Upper lobe of left lung (tissue), 6 donors: ENCODE measurements at regions not wholly inside any gene's neighbourhood (a gene's known extent, or its start where the extent isn't known, plus 50 kb on each side); places are given as distances from the start of the nearest gene placed in this dataset.

Experiments used
- ATAC-seq, 2 donors: fragments of 200-7000 bp; cut with Tn5 transposase; one replicate each; pipeline ENCODE4 v1.9.1; 2022; ENCODE audit warnings: mild to moderate bottlenecking in 2 of 2, moderate library complexity in 2 of 2; ENCODE audit not compliant: low FRiP score in 2 of 2
- DNase-seq, 2 donors: peaks; one replicate each; pipeline ENCODE4 v3.0.0-alpha.2; 2019 to 2020
- H3K27ac ChIP-seq, 4 donors: fragments of 200-600 bp; sonication (generic); one replicate each; pipeline ENCODE4 v1.5.1; 2016 to 2019
- H3K27me3 ChIP-seq, 4 donors: fragments of 200-600 bp; sonication (generic); one replicate each; pipeline ENCODE4 v1.5.1; 2017 to 2019
- H3K36me3 ChIP-seq, 4 donors: fragments of 200-600 bp; sonication (generic); one replicate each; pipeline ENCODE4 v1.5.1; 2016 to 2019
- H3K4me1 ChIP-seq, 4 donors: fragments of 200-600 bp; sonication (generic); one replicate each; pipeline ENCODE4 v1.5.1; 2018 to 2019
- H3K4me3 ChIP-seq, 4 donors: fragments of 200-600 bp; sonication (generic); one replicate each; pipeline ENCODE4 v1.5.1; 2017 to 2019; ENCODE audit warnings: mild to moderate bottlenecking in 2 of 4, moderate library complexity in 1 of 4
- H3K9me3 ChIP-seq, 4 donors: fragments of 200-600 bp; sonication (generic); one replicate each; pipeline ENCODE4 v1.5.1; 2018 to 2019
- EP300 ChIP-seq, 4 donors: sonication (generic); formaldehyde crosslinking; IDR thresholded peaks; one replicate each; pipeline ENCODE4 v1.5.1; 2017; ENCODE audit warnings: antibody characterized with exemption in 4 of 4, control low read depth in 2 of 4
- POLR2A ChIP-seq, 4 donors: fragments of 450-650 bp; IDR thresholded peaks; one replicate each; pipeline ENCODE4 v1.5.1; 2016 to 2017; ENCODE audit warnings: antibody characterized with exemption in 4 of 4, mild to moderate bottlenecking in 2 of 4
- POLR2AphosphoS5 ChIP-seq, 2 donors: sonication (generic); formaldehyde crosslinking; IDR thresholded peaks; one replicate each; pipeline ENCODE4 v1.5.1; 2017; ENCODE audit warnings: antibody characterized with exemption in 2 of 2
- WGBS, 2 donors: methylation state at CpG; one replicate each; pipeline ENCODE4 v1.1.5; 2017 to 2018; 5-methylcytosine and 5-hydroxymethylcytosine counted together
- TF ChIP-seq, protein P1 (sequence below), 6 experiments: fragments of 450-650 bp in 4 of 6; fragments of 200-600 bp in 2 of 6; sonication (generic) in 2 of 6; IDR thresholded peaks; one replicate each; pipeline ENCODE4 v1.5.1; 2016 to 2019; ENCODE audit warnings: antibody characterized with exemption in 6 of 6
- donor health status: DM: no; HTN: no; CAD: no; lungs with moderate emphysema.
- donor health status: DM: no; HTN: yes; CAD: no; lungs with severe emphysema.

DNA sequence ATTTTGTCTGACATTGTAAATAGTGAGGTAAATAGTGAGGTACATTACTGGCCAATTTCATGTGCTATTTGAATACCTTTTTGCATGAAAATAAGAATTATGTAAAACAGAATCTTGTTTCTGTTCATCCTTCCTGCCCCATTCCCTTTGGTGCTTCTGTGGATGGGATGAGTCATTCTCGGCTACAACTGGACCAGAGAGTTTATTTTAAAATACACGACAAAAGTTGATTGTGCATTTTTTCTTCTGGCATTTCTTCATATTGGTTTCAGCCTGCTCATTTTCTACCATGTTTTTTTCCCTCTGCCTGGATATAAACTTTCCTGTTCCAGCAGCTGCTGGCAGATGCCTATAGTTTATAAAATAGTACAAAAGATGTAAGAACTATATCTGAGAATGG lies 107.5 kb downstream of the CYSLTR2 start:
- ATAC-seq (no peak), DNase-seq (no peak)
- no peak for TF ChIP-seq EP300 (IDR thresholded peaks at IDR 0.05)
- TF ChIP-seq POLR2A (IDR thresholded peaks at IDR 0.05): no peak
- no peak for TF ChIP-seq POLR2AphosphoS5 (IDR thresholded peaks at IDR 0.05)
- H3K4me1 ChIP-seq: no peaks in the 10 kb centered on the region
- H3K27ac ChIP-seq: no peak overlapping the region
- no peak overlapping the region for H3K4me3 ChIP-seq
- H3K27me3 ChIP-seq: no peaks in the 10 kb centered on the region
- no peaks in the 10 kb centered on the region for H3K36me3 ChIP-seq
- 86 to 91% methylated on average over 2 of the region's 2 CpGs for WGBS, 2 donors
- peaks cover 7 to 14% (median 9%) of the 10 kb centered on the region in 4 donors for H3K9me3 ChIP-seq

DNA sequence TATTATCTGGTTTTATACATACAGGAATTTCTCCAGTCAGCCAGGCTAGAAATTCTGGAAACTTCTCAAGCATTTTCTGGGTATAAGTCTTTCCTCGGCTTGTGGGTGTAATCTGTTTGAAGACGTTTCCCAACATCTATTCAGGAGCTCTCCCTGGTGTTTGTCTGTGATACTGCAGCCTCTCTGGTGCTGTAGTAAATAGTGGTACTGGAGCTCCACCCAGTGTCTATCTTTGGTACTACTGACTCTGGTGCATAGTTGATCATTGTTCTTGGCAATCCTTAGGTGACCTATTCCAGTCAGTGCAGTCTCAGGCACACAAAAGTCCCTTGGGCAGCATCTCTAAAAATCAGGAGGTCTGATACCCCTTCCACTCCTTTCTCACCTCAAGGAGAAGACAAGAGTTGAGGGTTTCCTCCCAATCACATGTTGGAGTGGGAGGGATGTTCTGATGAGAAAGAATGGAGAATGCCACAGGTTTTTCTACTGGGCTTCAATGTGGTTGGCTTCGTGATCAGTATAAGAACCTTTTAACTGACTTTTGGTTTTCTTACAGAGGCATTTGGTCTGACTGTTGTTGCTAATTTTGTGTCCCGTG lies 115.5 kb downstream of the CYSLTR2 start:
- Histone ChIP-seq H3K4me1 (peaks cover 0 to 6% (median 0%) of the 10 kb centered on the region in 4 donors), H3K27ac (no peak overlapping the region), H3K27me3 (no peaks in the 10 kb centered on the region), H3K4me3 (no peak overlapping the region), H3K36me3 (no peaks in the 10 kb centered on the region), H3K9me3 (peaks cover 7 to 14% (median 9%) of the 10 kb centered on the region in 4 donors)
- ATAC-seq (peak; percentile 99), DNase-seq (peak in 1 of 2 donors; percentile 85)
- TF ChIP-seq POLR2AphosphoS5 (IDR thresholded peaks at IDR 0.05): no peak
- peak in 1 of 4 donors; percentile 27 for TF ChIP-seq POLR2A (IDR thresholded peaks at IDR 0.05)
- TF ChIP-seq, protein P1, sequence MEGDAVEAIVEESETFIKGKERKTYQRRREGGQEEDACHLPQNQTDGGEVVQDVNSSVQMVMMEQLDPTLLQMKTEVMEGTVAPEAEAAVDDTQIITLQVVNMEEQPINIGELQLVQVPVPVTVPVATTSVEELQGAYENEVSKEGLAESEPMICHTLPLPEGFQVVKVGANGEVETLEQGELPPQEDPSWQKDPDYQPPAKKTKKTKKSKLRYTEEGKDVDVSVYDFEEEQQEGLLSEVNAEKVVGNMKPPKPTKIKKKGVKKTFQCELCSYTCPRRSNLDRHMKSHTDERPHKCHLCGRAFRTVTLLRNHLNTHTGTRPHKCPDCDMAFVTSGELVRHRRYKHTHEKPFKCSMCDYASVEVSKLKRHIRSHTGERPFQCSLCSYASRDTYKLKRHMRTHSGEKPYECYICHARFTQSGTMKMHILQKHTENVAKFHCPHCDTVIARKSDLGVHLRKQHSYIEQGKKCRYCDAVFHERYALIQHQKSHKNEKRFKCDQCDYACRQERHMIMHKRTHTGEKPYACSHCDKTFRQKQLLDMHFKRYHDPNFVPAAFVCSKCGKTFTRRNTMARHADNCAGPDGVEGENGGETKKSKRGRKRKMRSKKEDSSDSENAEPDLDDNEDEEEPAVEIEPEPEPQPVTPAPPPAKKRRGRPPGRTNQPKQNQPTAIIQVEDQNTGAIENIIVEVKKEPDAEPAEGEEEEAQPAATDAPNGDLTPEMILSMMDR (IDR thresholded peaks at IDR 0.05): peak; percentile 93 to 100 (median 99)
- WGBS, 2 donors: 40 to 43% methylated on average over 4 of the region's 4 CpGs

DNA sequence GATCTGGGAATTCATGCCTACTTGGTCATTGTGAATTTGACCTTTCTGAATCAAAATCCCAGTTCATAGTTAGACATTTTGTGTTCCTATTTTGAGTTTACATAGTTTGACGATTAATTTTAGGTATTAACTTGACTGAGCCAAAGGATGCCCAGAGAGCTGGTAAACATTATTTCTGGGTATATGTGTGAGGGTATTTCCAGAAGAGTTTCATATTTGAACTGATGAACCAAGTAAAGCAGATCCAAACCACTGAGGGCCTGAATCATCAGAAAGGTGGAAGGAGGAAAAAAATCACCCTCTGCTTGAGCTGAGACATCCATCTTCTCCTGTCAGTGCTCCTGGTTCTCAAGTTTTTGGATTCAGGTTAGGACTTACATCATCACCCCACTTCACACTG lies 116.6 kb downstream of the CYSLTR2 start:
- Histone ChIP-seq H3K4me1 (peaks cover 0 to 6% (median 0%) of the 10 kb centered on the region in 4 donors), H3K36me3 (no peaks in the 10 kb centered on the region), H3K27ac (no peak overlapping the region), H3K4me3 (no peak overlapping the region), H3K27me3 (no peaks in the 10 kb centered on the region), H3K9me3 (peaks cover 0 to 4% (median 3%) of the 10 kb centered on the region in 4 donors)
- ATAC-seq (no peak), DNase-seq (no peak)
- 91 to 100% methylated on average over 1 of the region's 1 CpG for WGBS, 2 donors
- no peak for TF ChIP-seq POLR2AphosphoS5 (IDR thresholded peaks at IDR 0.05)
- TF ChIP-seq, protein P1 (IDR thresholded peaks at IDR 0.05): no peak
- no peak for TF ChIP-seq EP300 (IDR thresholded peaks at IDR 0.05)
- no peak for TF ChIP-seq POLR2A (IDR thresholded peaks at IDR 0.05)

DNA sequence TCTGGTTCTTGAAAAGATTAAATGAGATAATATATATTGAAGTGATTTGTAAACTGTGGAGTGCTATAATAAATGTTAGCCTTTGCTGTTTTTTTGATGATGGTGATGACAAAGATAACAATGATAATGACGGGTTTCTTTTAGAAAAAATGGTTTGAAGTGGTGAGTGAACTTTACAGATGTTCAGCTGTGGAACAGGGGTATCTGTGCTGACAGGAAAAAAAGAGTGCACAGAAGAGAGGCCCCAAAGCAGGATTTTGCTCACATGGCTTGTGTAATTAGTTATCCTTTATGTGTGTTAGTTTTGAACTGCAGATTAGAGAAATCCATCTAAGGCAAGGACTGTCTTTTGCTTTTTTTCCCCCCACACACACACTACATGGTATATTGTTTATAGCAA lies 119.2 kb downstream of the CYSLTR2 start:
- Histone ChIP-seq H3K27me3 (no peaks in the 10 kb centered on the region), H3K4me1 (peaks cover 0 to 6% (median 0%) of the 10 kb centered on the region in 4 donors), H3K4me3 (no peak overlapping the region), H3K36me3 (no peaks in the 10 kb centered on the region), H3K9me3 (no peaks in the 10 kb centered on the region), H3K27ac (no peak overlapping the region)
- TF ChIP-seq POLR2A (IDR thresholded peaks at IDR 0.05) (no peak), POLR2AphosphoS5 (IDR thresholded peaks at IDR 0.05) (no peak), EP300 (IDR thresholded peaks at IDR 0.05) (no peak)
- TF ChIP-seq, protein P1 (IDR thresholded peaks at IDR 0.05): no peak
- no peak for DNase-seq
- ATAC-seq: no peak
- WGBS, 2 donors: 41 to 70% methylated on average over 1 of the region's 1 CpG

DNA sequence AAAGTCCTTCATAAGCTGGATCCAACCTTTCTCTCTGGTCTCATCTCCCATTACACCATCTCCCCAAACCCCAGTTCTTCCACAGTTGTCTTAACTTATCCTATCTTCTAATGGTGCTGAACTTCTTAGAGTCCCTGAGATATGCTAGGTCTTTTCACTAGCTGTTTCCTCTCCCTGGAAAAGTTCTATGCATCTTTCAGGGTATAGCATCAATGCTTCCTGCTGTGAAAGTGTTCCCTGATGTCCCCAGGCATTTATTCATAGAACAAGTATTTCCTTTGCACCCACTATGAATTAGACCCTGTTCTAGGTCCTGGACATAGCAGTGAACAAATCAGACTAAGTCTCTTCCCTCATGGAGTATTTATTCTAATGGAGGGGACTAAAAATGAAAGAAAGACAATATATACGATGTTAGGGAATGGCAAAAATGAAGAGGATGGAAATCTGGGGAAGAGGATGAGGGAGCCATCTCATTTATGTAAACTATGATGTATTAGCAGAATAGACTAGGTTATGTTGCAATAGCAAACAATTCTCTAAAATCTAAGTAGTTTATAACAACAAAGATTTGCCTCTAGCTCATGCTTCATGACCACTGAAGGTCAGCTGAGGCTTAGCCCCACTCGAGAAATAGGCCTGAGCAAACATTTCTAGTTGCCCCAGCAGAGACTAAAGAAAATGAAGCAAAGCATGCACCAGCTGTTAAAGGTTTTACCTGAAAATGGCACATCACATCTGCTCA lies 120.0 kb downstream of the CYSLTR2 start:
- WGBS, 2 donors: 55 to 71% methylated on average over 2 of the region's 2 CpGs
- TF ChIP-seq, protein P1 (IDR thresholded peaks at IDR 0.05): no peak
- TF ChIP-seq POLR2A (IDR thresholded peaks at IDR 0.05): no peak
- TF ChIP-seq POLR2AphosphoS5 (IDR thresholded peaks at IDR 0.05): no peak
- TF ChIP-seq EP300 (IDR thresholded peaks at IDR 0.05): no peak
- no peaks in the 10 kb centered on the region for H3K36me3 ChIP-seq
- H3K27me3 ChIP-seq: no peaks in the 10 kb centered on the region
- peaks cover 0 to 6% (median 0%) of the 10 kb centered on the region in 4 donors for H3K4me1 ChIP-seq
- H3K27ac ChIP-seq: no peak overlapping the region
- H3K4me3 ChIP-seq: no peak overlapping the region
- no peaks in the 10 kb centered on the region for H3K9me3 ChIP-seq
- no peak for DNase-seq
- no peak for ATAC-seq
